Skeletal muscle cell (primary cell): ENCODE measurements at regions not wholly inside any gene's neighbourhood (a gene's known extent, or its start where the extent isn't known, plus 50 kb on each side); places are given as distances from the start of the nearest gene placed in this dataset.
"Not testable (repeated sequence)": the region's sequence is repeated elsewhere in the genome, so short reads cannot be mapped to it uniquely, and the experiment has no call there.

ENCODE experiments used
- DNase-seq: peaks from one replicate; pipeline ENCODE4 v3.0.0-alpha.2; 2010; ENCODE audit warnings: low read depth
- H3K4me3 ChIP-seq: 2 replicates; pipeline ENCODE4 v1.5.1; 2011; ENCODE audit warnings: low read depth, mild to moderate bottlenecking, control low read depth, low read length, moderate library complexity

GRCh38 chr13:21309542-21310172, 133.2 kb downstream of the MRPL57 start:
- DNase-seq: no peak
- no peak overlapping the region for H3K4me3 ChIP-seq

DNA sequence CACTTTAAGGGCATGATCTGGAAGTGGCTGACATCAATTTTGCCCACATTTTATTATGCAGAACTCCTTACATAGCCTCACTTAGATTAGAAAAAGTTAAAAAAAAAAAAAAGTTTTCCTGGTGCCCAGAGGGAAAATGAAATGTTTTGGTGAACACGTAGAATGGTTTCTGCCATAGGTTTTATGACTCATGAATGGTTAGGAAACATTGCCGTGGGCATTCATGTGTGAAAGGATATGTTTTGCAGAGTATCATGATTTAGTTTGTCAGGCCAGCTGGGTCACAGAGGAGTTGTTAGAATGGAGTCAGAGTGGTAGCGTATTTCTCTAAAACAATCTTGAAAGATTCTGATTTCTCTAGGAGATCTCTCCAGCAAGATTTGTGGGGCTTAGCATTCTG, 133.8 kb downstream of the MRPL57 start:
- DNase-seq: no peak

DNA sequence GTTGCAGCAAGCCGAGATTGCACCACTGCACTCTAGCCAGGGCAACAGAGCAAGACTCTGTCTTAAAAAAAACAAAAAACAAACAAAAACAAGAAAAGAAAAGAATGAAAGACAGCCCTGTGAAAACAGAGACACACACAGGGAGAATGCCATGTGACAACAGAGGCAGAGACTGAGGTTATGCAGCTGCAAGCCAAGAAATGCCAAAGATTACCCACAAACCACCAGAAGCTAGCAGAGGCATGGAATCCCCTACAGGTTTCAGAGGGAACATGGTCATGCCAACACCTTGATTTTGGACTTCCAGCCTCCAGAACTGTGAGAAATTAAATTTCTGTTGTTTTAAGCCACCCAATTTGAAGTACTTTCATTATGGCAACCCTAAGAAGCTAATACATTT, 138.5 kb downstream of the MRPL57 start:
- not testable (repeated sequence) for H3K4me3 ChIP-seq, DNase-seq

More for the DNA sequence above, 133.8 kb downstream of the MRPL57 start:
- H3K4me3 ChIP-seq: no peak overlapping the region

- DNase-seq: no peak
- H3K4me3 ChIP-seq: no peak overlapping the region
Observed at GRCh38 chr13:21316376-21316775, 139.9 kb downstream of the MRPL57 start.

- H3K4me3 ChIP-seq: no peak overlapping the region
- no peak for DNase-seq
Observed at GRCh38 chr13:21318891-21319532, 140.1 kb downstream of the ZDHHC20 start.

GRCh38 chr13:21319869-21320641, 139.0 kb downstream of the ZDHHC20 start:
- H3K4me3 ChIP-seq: no peak overlapping the region
- DNase-seq: no peak

DNA sequence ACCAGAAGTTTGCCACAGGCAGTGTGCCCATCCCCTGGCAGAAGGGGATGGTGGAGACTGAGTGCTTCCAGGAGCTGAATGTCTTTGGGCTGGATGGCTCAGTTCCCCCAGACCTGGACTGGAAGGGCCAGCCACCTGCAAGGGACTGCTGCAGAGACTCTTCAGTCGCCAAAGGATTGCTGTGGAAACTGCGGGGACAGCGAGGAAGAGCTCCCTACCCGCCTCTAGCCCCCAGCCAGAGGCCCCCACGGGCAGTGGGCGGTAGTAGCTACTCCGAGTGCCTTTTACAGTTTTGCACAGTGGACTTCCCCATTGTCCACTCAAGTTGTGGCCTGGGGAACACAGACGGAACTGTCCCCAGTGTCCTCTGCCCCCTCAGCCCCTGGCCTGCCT, 138.5 kb downstream of the ZDHHC20 start:
- no peak overlapping the region for H3K4me3 ChIP-seq
- no peak for DNase-seq

GRCh38 chr13:21321269-21321668, 137.8 kb downstream of the ZDHHC20 start:
- no peak overlapping the region for H3K4me3 ChIP-seq
- no peak for DNase-seq

DNA sequence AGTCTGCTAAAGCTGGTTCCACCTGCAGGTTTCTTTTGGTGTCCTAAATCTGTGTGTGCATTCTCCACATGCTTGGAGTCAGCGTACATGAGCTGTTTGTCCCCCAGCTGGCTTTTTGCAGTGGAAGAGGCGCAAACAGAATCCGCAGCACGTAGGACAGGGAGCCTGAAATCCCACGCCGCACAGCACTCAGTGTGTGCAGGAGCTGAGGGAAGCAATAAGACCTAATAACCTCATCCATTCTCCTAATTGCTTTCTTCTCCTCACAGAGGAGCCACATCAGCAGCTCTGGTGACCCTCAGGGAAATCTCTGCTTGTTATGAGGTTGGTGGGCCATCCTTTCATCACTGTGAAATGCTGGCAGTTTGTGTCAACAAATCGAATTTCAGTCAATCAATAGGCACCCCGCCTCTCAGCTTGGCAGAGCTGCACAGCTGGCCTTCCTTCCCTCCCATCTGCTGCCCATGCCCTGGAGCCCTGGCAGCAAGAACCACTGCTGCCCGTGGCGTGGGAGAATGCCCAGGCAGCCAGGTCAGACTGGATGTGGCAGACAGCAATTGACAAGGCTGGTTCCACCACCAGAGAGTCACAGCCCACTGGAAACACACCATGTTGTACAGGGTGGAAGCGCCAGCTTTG, 136.7 kb downstream of the ZDHHC20 start:
- no peak for DNase-seq
- H3K4me3 ChIP-seq: no peak overlapping the region
